Spleen (tissue), 11 donors: ENCODE measurements at regions not wholly inside any gene's neighbourhood (a gene's known extent, or its start where the extent isn't known, plus 50 kb on each side); places are given as distances from the start of the nearest gene placed in this dataset.

Source experiments
- DNase-seq: peaks from one replicate; pipeline ENCODE4 v3.0.0-alpha.2; 2020
- H3K27ac ChIP-seq, 8 donors: fragments of 200-600 bp; sonication (generic) in 7 of 8; 1 replicate in 4 of 8; 2 replicates in 4 of 8; pipeline versions ENCODE4 v1.5.0 to v1.8.0; 2016 to 2021; ENCODE audit warnings: inconsistent platforms in 4 of 8, mild to moderate bottlenecking in 4 of 8, moderate library complexity in 1 of 8
- H3K27me3 ChIP-seq, 7 donors: fragments of 200-600 bp; sonication (generic) in 6 of 7; replicated peaks in 1 of 7; 1 replicate in 4 of 7; 2 replicates in 3 of 7; pipeline versions ENCODE4 v1.5.0 to v1.8.0; 2016 to 2021; ENCODE audit warnings: inconsistent platforms in 3 of 7, mild to moderate bottlenecking in 1 of 7
- H3K36me3 ChIP-seq, 6 donors: fragments of 200-600 bp; sonication (generic) in 5 of 6; 1 replicate in 4 of 6; 2 replicates in 2 of 6; pipeline versions ENCODE4 v1.5.0 to v1.8.0; 2016 to 2021; ENCODE audit warnings: inconsistent platforms in 2 of 6
- H3K4me1 ChIP-seq, 6 donors: fragments of 200-600 bp; sonication (generic) in 5 of 6; 1 replicate in 3 of 6; 2 replicates in 3 of 6; pipeline versions ENCODE4 v1.5.0 to v1.8.0; 2016 to 2021; ENCODE audit warnings: inconsistent platforms in 3 of 6
- H3K4me3 ChIP-seq, 8 donors: fragments of 200-600 bp; sonication (generic) in 7 of 8; 1 replicate in 4 of 8; 2 replicates in 4 of 8; pipeline versions ENCODE4 v1.5.0 to v1.8.0; 2016 to 2021; ENCODE audit warnings: inconsistent platforms in 4 of 8, mild to moderate bottlenecking in 4 of 8, moderate library complexity in 2 of 8
- H3K9me3 ChIP-seq, 8 donors: fragments of 200-600 bp; sonication (generic) in 7 of 8; 1 replicate in 4 of 8; 2 replicates in 4 of 8; pipeline versions ENCODE4 v1.5.0 to v1.8.0; 2016 to 2021; ENCODE audit warnings: inconsistent platforms in 4 of 8
- POLR2A ChIP-seq, 3 donors: fragments of 450-650 bp; IDR thresholded peaks; one replicate each; pipeline ENCODE4 v1.5.1; 2017; ENCODE audit warnings: antibody characterized with exemption in 3 of 3, mild to moderate bottlenecking in 1 of 3
- POLR2AphosphoS5 ChIP-seq, 3 donors: sonication (generic); formaldehyde crosslinking; IDR thresholded peaks; one replicate each; pipeline ENCODE4 v1.5.1; 2017; ENCODE audit warnings: antibody characterized with exemption in 3 of 3
- WGBS, 5 donors: extraction: QIAGEN DNeasy Blood & Tissue Kit in 3 of 5; methylation state at CpG; one replicate each; pipeline versions ENCODE4 v1.1.5 to v1.1.7; 2013 to 2018; 5-methylcytosine and 5-hydroxymethylcytosine counted together
- intact Hi-C: fragments of 100-400 bp; cut with DNase I; formaldehyde crosslinking; loops from one replicate; pipeline ENCODE4 v1.15.0; 2023; ENCODE audit warnings: low total_unique reads
- TF ChIP-seq, protein P1 (sequence below), 11 experiments: fragments of 200-600 bp in 7 of 11; fragments of 450-650 bp in 4 of 11; sonication (generic) in 4 of 11; IDR thresholded peaks in 8 of 11; conservative IDR thresholded peaks in 3 of 11; 1 replicate in 7 of 11; 2 replicates in 4 of 11; pipeline versions ENCODE4 v1.4.0 to v1.8.0; 2016 to 2021; ENCODE audit warnings: antibody characterized with exemption in 11 of 11, inconsistent platforms in 4 of 11, mild to moderate bottlenecking in 1 of 11
- donor health status: healthy with polysubstance abuse.
- donor health status: DM: no; HTN: no; CAD: no; lungs with moderate emphysema.
- donor health status: DM: no; HTN: no; CAD: no.
- donor health status: Bipolar disorder and iron deficiency.
- donor health status: healthy.
- donor health status: DM: no; HTN: no; CAD: no.
- donor health status: DM: yes; HTN: yes; CAD: no.

DNA sequence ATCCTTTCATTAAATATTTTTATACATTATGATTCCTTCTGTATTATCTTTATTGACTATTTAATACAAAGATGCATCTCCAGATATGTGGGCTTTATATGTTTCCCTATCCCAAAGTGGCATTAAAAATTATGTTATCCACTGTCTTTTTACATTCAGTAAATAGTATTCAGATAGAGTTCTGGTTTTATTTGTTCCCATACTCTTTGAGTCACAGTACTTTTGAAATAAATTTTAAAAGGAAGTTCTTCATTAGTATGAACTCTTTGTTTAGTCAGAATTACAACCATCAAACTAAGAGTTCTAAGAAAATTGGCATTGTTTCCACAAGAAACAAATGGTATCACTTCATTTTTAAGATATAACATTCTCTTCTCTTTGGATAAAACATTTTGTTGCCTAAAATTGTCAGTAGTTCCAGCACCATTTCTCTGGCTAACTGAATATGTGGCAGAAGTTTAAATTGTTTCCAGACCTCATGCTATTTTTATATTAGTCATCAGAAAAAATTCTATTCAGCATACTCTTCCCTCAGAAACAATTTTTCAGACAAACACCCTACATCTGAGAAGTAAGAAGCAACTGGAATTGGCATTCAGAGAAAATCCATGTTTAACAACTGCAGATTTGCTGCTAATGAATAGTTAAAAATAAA is 88.5 kb upstream of the COL5A2 start:
- intact Hi-C loops: no loop called here
- Histone ChIP-seq H3K36me3 (no peaks in the 10 kb centered on the region), H3K4me1 (no peaks in the 10 kb centered on the region), H3K4me3 (no peak overlapping the region), H3K9me3 (peaks cover 0 to 16% (median 9%) of the 10 kb centered on the region in 8 donors), H3K27me3 (no peaks in the 10 kb centered on the region), H3K27ac (no peak overlapping the region)
- no peak for DNase-seq
- TF ChIP-seq POLR2A (IDR thresholded peaks at IDR 0.05): no peak

DNA sequence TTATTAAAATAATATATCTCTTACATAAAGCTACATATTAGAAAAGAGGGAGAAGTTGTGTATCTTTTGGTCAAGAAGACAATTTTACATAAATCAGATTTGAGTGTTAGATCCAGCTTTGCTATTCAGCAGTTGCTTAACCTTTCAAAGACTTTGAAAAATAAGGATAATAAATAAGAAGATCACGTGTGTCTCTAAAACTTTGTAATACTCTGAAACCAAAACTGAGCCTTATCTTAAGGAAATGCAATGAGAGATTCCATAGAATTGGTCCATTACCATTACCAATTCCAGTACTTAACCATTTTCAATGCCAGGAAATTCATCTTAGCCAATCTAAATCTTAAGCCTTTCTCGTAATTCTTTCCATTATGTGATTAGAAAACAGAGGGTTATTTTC is 89.2 kb upstream of the COL5A2 start:
- H3K27ac ChIP-seq: no peak overlapping the region
- H3K9me3 ChIP-seq: peaks cover 0 to 16% (median 9%) of the 10 kb centered on the region in 8 donors
- H3K4me1 ChIP-seq: no peaks in the 10 kb centered on the region
- WGBS, 5 donors: 78 to 91% (median 82%) methylated on average over 2 of the region's 2 CpGs
- intact Hi-C loops: no loop called here
- no peaks in the 10 kb centered on the region for H3K27me3 ChIP-seq
- H3K36me3 ChIP-seq: no peaks in the 10 kb centered on the region
- H3K4me3 ChIP-seq: no peak overlapping the region
- TF ChIP-seq, protein P1, sequence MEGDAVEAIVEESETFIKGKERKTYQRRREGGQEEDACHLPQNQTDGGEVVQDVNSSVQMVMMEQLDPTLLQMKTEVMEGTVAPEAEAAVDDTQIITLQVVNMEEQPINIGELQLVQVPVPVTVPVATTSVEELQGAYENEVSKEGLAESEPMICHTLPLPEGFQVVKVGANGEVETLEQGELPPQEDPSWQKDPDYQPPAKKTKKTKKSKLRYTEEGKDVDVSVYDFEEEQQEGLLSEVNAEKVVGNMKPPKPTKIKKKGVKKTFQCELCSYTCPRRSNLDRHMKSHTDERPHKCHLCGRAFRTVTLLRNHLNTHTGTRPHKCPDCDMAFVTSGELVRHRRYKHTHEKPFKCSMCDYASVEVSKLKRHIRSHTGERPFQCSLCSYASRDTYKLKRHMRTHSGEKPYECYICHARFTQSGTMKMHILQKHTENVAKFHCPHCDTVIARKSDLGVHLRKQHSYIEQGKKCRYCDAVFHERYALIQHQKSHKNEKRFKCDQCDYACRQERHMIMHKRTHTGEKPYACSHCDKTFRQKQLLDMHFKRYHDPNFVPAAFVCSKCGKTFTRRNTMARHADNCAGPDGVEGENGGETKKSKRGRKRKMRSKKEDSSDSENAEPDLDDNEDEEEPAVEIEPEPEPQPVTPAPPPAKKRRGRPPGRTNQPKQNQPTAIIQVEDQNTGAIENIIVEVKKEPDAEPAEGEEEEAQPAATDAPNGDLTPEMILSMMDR (IDR thresholded peaks at IDR 0.05 in 8 of 11, conservative IDR thresholded peaks at IDR 0.05 in 3 of 11): no peak
- TF ChIP-seq POLR2AphosphoS5 (IDR thresholded peaks at IDR 0.05) (no peak), POLR2A (IDR thresholded peaks at IDR 0.05) (no peak)
- DNase-seq: no peak

DNA sequence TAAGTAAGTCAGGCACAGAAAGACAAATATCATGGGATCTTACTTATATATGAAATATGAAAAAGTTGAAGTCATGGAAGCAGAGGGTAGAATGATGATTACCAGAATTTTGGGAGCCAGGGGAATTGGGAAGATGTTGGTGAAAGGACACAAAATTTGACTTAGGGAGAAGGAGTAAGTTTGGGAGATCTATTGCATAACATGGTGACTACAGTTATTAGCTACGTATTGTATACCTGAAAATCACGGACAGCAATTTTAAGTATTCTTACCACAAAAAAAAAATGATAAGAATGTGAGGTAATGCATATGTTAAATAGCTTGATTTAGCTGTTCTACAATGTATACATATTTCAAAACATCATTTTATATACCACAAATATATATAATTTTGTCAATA is 94.2 kb upstream of the COL5A2 start:
- H3K9me3 ChIP-seq: peaks cover 0 to 4% (median 0%) of the 10 kb centered on the region in 8 donors
- DNase-seq: no peak

DNA sequence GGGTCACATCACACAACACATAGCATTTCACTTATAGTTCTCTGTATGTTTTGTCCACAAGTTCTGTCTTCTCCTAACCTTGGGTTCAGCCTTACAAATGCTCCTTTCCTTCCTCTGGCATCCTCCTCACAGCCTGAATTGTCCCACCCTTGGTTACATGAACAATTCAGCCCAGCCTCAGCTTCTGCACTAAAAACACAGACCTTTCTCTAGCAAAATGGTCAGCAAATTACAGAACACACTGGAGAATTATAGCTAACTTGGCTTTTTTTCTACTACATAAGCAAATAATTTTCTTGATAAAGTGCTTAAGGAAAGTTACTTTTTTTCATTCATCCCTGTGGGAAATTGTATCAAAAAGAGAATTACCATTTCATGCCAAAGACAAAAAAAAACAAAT is 94.8 kb upstream of the COL5A2 start:
- Histone ChIP-seq H3K27me3 (no peaks in the 10 kb centered on the region), H3K9me3 (peaks cover 0 to 4% (median 0%) of the 10 kb centered on the region in 8 donors), H3K4me1 (no peaks in the 10 kb centered on the region), H3K4me3 (no peak overlapping the region), H3K27ac (no peak overlapping the region), H3K36me3 (no peaks in the 10 kb centered on the region)
- intact Hi-C loops: no loop called here
- TF ChIP-seq, protein P1 (IDR thresholded peaks at IDR 0.05 in 8 of 11, conservative IDR thresholded peaks at IDR 0.05 in 3 of 11): no peak
- no peak for TF ChIP-seq POLR2A (IDR thresholded peaks at IDR 0.05)
- TF ChIP-seq POLR2AphosphoS5 (IDR thresholded peaks at IDR 0.05): no peak
- DNase-seq: no peak

More for the DNA sequence above, 94.2 kb upstream of the COL5A2 start:
- H3K4me1 ChIP-seq: no peaks in the 10 kb centered on the region
- no peak overlapping the region for H3K4me3 ChIP-seq
- intact Hi-C loops: no loop called here
- H3K27ac ChIP-seq: no peak overlapping the region
- 44 to 70% (median 46%) methylated on average over 2 of the region's 2 CpGs for WGBS, 5 donors
- H3K36me3 ChIP-seq: no peaks in the 10 kb centered on the region
- TF ChIP-seq POLR2A (IDR thresholded peaks at IDR 0.05) (no peak), POLR2AphosphoS5 (IDR thresholded peaks at IDR 0.05) (no peak)
- TF ChIP-seq, protein P1 (IDR thresholded peaks at IDR 0.05 in 8 of 11, conservative IDR thresholded peaks at IDR 0.05 in 3 of 11): no peak
- H3K27me3 ChIP-seq: no peaks in the 10 kb centered on the region

DNA sequence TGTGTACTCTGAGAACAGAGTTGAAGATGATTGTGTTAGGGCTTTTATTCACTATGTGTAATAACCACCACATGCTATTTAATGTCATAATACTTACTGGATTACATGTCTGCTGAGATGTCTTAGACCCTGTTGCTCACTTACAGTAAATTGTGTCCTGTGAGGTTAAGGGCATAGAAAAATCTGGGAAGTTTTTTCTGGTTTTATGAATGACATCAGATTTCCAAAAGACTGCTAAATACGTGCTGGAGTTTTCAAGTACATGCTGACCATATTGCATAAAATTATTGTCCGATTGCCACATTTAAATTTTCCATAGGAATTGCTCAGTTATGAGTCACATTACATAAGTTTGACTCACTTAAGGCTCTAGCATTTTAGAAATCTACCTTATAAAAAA is 96.7 kb upstream of the COL5A2 start:
- intact Hi-C loops: no loop called here
- Histone ChIP-seq H3K27ac (no peak overlapping the region), H3K27me3 (no peaks in the 10 kb centered on the region), H3K4me1 (no peaks in the 10 kb centered on the region), H3K9me3 (peaks cover 0 to 6% (median 0%) of the 10 kb centered on the region in 8 donors), H3K36me3 (no peaks in the 10 kb centered on the region), H3K4me3 (no peak overlapping the region)
- 78 to 88% (median 80%) methylated on average over 2 of the region's 2 CpGs for WGBS, 5 donors
- DNase-seq: no peak
- TF ChIP-seq POLR2A (IDR thresholded peaks at IDR 0.05) (no peak), POLR2AphosphoS5 (IDR thresholded peaks at IDR 0.05) (no peak)
- TF ChIP-seq, protein P1 (IDR thresholded peaks at IDR 0.05 in 8 of 11, conservative IDR thresholded peaks at IDR 0.05 in 3 of 11): no peak
